Activated CD8-positive, alpha-beta T cell treated with anti-CD3 and anti-CD28 coated beads for 36 hours (primary cell): ENCODE measurements at regions not wholly inside any gene's neighbourhood (a gene's known extent, or its start where the extent isn't known, plus 50 kb on each side); places are given as distances from the start of the nearest gene placed in this dataset.

ENCODE experiments used
- ATAC-seq: fragments of 200-7000 bp; cut with Tn5 transposase; one replicate; pipeline ENCODE4 v1.10.0; 2021; ENCODE audit warnings: mild to moderate bottlenecking, moderate library complexity
- CTCF ChIA-PET: fragments of 350-600 bp; sonication (Branson Sonifier 250); formaldehyde crosslinking; loops from one replicate; lab custom pipeline; 2021; ENCODE audit warnings: antibody characterized with exemption; lab: Charles Lee
- POLR2A ChIA-PET: fragments of 350-600 bp; sonication (Branson Sonifier 250); formaldehyde crosslinking; loops from one replicate; lab custom pipeline; 2021; ENCODE audit warnings: antibody characterized with exemption; lab: Charles Lee
- DNase-seq: peaks from one replicate; pipeline ENCODE4 v3.0.0-alpha.2; 2020
- H3K27ac Mint-ChIP-seq: one replicate; pipeline ENCODE4 v1.8.0; 2021; ENCODE audit warnings: mild to moderate bottlenecking, mixed read lengths
- H3K27me3 Mint-ChIP-seq: one replicate; pipeline ENCODE4 v1.8.0; 2021; ENCODE audit warnings: mixed read lengths
- H3K36me3 Mint-ChIP-seq: one replicate; pipeline ENCODE4 v1.8.0; 2021; ENCODE audit warnings: low read depth, mixed read lengths
- H3K4me1 Mint-ChIP-seq: one replicate; pipeline ENCODE4 v1.8.0; 2021; ENCODE audit warnings: low read depth, mixed read lengths
- H3K4me3 Mint-ChIP-seq: one replicate; pipeline ENCODE4 v1.8.0; 2021; ENCODE audit warnings: mild to moderate bottlenecking, moderate library complexity, mixed read lengths
- H3K9me3 Mint-ChIP-seq: one replicate; pipeline ENCODE4 v1.8.0; 2021; ENCODE audit warnings: mixed read lengths
- intact Hi-C: fragments of 100-400 bp; cut with micrococcal nuclease; formaldehyde crosslinking; loops from one replicate; pipeline ENCODE4 v1.10.0; 2022
- TF ChIP-seq, protein P1 (sequence below): fragments of 200-600 bp; IDR thresholded peaks from one replicate; pipeline ENCODE4 v1.8.0; 2022; ENCODE audit warnings: antibody characterized with exemption, mild to moderate bottlenecking

DNA sequence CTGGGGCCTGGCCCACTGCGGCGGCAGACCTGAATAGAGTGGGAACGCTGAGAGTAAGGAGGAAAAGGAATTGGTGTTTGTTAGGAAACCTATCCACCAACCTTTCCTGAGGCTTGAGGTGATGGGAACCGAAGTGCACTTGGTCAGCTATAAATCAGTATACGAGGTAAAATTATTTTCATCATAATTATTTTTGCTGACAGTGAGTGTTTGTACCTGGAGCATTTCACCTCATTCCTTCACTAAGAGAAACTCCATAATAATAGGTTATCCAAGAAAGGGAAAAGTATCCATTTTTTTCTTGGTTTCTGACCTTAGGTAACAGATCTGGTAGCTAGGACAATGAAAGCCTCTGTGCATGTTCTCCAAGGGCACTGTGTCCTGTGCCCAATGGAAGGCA, 138.6 kb upstream of the RGPD4 start:
- TF ChIP-seq, protein P1, sequence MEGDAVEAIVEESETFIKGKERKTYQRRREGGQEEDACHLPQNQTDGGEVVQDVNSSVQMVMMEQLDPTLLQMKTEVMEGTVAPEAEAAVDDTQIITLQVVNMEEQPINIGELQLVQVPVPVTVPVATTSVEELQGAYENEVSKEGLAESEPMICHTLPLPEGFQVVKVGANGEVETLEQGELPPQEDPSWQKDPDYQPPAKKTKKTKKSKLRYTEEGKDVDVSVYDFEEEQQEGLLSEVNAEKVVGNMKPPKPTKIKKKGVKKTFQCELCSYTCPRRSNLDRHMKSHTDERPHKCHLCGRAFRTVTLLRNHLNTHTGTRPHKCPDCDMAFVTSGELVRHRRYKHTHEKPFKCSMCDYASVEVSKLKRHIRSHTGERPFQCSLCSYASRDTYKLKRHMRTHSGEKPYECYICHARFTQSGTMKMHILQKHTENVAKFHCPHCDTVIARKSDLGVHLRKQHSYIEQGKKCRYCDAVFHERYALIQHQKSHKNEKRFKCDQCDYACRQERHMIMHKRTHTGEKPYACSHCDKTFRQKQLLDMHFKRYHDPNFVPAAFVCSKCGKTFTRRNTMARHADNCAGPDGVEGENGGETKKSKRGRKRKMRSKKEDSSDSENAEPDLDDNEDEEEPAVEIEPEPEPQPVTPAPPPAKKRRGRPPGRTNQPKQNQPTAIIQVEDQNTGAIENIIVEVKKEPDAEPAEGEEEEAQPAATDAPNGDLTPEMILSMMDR = no peak
- no peak for DNase-seq
- Mint-ChIP-seq H3K9me3 (no peaks in the 10 kb centered on the region), H3K36me3 (no peaks in the 10 kb centered on the region), H3K27ac (no peak overlapping the region), H3K27me3 (no peaks in the 10 kb centered on the region), H3K4me1 (no peaks in the 10 kb centered on the region), H3K4me3 (no peak overlapping the region)
- intact Hi-C loops = no loop called here
- no peak for ATAC-seq
- POLR2A ChIA-PET = no interaction called here
- CTCF ChIA-PET = no interaction called here

DNA sequence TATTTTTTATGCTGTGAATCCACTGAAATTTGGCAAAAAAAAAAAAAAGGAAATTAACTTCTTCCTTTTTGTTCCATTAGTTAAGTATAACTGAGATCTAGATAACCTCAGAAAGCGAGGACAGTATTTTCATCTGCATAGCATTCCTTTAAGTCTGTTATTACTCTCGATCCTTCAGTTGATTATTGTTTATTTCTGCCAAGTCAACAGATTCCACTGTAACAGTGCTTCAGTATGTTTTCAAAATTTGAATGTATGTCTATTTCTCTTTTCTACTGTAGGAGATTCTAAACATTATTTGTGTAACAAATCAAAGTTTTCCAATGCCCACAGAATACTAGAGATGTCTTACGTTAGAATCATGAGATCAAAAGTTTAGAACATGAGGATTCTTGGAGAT, 133.1 kb upstream of the RGPD4 start:
- H3K36me3 Mint-ChIP-seq = no peaks in the 10 kb centered on the region
- H3K9me3 Mint-ChIP-seq = no peaks in the 10 kb centered on the region
- CTCF ChIA-PET = no interaction called here
- H3K27ac Mint-ChIP-seq = no peak overlapping the region
- DNase-seq (no peak), ATAC-seq (no peak)
- H3K4me3 Mint-ChIP-seq = no peak overlapping the region
- H3K27me3 Mint-ChIP-seq = no peaks in the 10 kb centered on the region
- POLR2A ChIA-PET = no interaction called here
- TF ChIP-seq, protein P1 = no peak
- intact Hi-C loops = no loop called here
- no peaks in the 10 kb centered on the region for H3K4me1 Mint-ChIP-seq

DNA sequence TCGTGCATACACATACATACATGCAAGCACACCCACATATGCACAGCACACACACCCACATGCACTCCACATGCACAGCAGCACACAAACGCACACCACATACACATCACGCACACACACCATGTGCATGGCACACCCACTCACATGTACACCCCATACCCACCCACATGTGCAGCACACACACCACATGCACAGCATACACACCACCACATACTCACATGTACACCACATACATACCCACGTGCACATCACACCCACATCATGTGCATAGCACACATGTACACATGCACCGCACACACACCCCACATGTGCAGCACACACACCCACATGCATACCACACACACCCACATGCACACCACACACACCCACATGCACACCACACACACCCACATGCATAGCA, 132.0 kb upstream of the RGPD4 start:
- intact Hi-C loops = no loop called here
- no peaks in the 10 kb centered on the region for H3K36me3 Mint-ChIP-seq
- no peak overlapping the region for H3K27ac Mint-ChIP-seq
- DNase-seq (no peak), ATAC-seq (no peak)
- H3K27me3 Mint-ChIP-seq = no peaks in the 10 kb centered on the region
- POLR2A ChIA-PET = no interaction called here
- H3K4me1 Mint-ChIP-seq = no peaks in the 10 kb centered on the region
- CTCF ChIA-PET = no interaction called here
- H3K4me3 Mint-ChIP-seq = no peak overlapping the region
- H3K9me3 Mint-ChIP-seq = no peaks in the 10 kb centered on the region
- TF ChIP-seq, protein P1 = no peak

DNA sequence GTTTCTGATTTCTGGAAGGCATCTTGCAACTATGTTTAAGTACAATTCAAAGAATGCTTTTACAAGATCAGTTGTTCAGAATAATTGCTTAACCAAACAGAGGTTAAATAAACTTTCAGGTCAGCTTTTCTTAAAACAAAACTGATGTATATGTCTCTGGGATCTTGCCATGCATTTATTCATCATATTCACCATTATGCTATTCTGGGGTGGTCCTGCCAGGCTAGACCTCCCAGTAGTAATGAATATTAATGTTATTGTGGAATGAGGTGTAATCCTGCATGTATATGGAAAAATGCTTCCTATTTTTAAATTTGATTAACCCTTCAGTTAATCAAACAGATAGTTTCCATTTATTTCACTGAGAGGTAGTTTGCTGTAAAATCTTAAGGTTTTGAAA, 129.3 kb upstream of the RGPD4 start:
- no peaks in the 10 kb centered on the region for H3K36me3 Mint-ChIP-seq
- no peak overlapping the region for H3K4me3 Mint-ChIP-seq
- TF ChIP-seq, protein P1 = no peak
- DNase-seq = no peak
- no peaks in the 10 kb centered on the region for H3K27me3 Mint-ChIP-seq
- intact Hi-C loops = no loop called here
- H3K4me1 Mint-ChIP-seq = no peaks in the 10 kb centered on the region
- no peak overlapping the region for H3K27ac Mint-ChIP-seq
- no peak for ATAC-seq
- ChIA-PET POLR2A (no interaction called here), CTCF (no interaction called here)
- H3K9me3 Mint-ChIP-seq = no peaks in the 10 kb centered on the region

DNA sequence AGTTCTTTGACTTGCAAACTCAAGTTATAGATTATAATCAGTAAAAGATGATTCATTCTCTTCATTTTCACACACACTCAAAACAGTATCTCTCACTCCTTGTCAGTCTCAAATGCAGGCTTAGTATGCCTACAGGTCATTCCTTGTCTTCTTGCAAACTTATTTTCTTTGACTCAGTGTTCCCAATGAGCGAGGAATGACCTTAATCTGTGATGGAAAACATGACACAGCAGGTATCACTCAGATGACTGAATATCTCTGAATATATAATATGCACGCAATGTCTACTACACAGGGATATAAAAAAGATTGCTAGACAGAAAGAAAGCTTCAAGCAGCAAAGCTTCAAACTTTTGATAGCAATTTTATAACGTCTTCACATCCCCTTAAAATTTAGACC, 127.8 kb upstream of the RGPD4 start:
- intact Hi-C loops = no loop called here
- H3K4me1 Mint-ChIP-seq = no peaks in the 10 kb centered on the region
- TF ChIP-seq, protein P1 = no peak
- no peak for DNase-seq
- ChIA-PET POLR2A (no interaction called here), CTCF (no interaction called here)
- no peak overlapping the region for H3K4me3 Mint-ChIP-seq
- ATAC-seq = no peak
- no peaks in the 10 kb centered on the region for H3K27me3 Mint-ChIP-seq
- H3K27ac Mint-ChIP-seq = no peak overlapping the region
- H3K36me3 Mint-ChIP-seq = no peaks in the 10 kb centered on the region
- H3K9me3 Mint-ChIP-seq = no peaks in the 10 kb centered on the region
